ENCODE measurements at regions not wholly inside any gene's neighbourhood (a gene's known extent, or its start where the extent isn't known, plus 50 kb on each side); places are given as distances from the start of the nearest gene placed in this dataset.

DNA sequence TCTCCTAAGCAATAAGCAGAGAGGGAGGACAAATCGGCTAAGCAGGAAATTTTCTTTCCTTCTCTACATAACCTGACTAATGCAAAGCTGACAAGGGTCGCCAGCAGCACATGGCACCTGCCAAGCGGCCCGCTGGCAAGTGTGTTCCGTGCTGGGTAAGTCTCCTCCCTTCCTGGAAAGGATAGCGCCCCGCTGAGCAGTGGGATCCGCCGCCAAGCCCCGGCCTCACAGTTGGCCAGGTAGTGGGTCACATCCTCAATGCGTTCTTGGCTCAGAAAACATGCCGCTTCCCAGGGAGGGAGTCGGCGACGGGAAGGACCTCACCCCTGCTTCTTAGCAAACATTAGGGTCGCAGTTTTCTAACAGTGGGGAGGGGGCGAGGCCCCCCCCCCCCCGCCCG lies 488.9 kb upstream of the NUPR2 start:
- no peak overlapping the region for H3K27ac ChIP-seq (ENCODE audit: low read depth, low read length)
- DNase-seq (ENCODE audit: insufficient read length, low spot score, missing footprints) = no peak
- H3K4me3 ChIP-seq (ENCODE audit: insufficient read depth, low read length) = no peak overlapping the region
- TF ChIP-seq, protein P1, sequence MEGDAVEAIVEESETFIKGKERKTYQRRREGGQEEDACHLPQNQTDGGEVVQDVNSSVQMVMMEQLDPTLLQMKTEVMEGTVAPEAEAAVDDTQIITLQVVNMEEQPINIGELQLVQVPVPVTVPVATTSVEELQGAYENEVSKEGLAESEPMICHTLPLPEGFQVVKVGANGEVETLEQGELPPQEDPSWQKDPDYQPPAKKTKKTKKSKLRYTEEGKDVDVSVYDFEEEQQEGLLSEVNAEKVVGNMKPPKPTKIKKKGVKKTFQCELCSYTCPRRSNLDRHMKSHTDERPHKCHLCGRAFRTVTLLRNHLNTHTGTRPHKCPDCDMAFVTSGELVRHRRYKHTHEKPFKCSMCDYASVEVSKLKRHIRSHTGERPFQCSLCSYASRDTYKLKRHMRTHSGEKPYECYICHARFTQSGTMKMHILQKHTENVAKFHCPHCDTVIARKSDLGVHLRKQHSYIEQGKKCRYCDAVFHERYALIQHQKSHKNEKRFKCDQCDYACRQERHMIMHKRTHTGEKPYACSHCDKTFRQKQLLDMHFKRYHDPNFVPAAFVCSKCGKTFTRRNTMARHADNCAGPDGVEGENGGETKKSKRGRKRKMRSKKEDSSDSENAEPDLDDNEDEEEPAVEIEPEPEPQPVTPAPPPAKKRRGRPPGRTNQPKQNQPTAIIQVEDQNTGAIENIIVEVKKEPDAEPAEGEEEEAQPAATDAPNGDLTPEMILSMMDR (IDR thresholded peaks at IDR 0.05; ENCODE audit: extremely low read depth, low read depth, low read length) = no peak
- H3K36me3 ChIP-seq (ENCODE audit: insufficient read depth, low read length) = no peaks in the 10 kb centered on the region
- H4K20me1 ChIP-seq (ENCODE audit: insufficient read depth, low read length) = no peaks in the 10 kb centered on the region
- H3K4me2 ChIP-seq (ENCODE audit: insufficient read depth, low read length) = no peak overlapping the region
- no peaks in the 10 kb centered on the region for H3K9me3 ChIP-seq (ENCODE audit: low read depth, low read length)
- no peak overlapping the region for H2AFZ ChIP-seq (ENCODE audit: low read length)
- H3K79me2 ChIP-seq (ENCODE audit: insufficient read depth, low read length) = no peaks in the 10 kb centered on the region
- H3K4me1 ChIP-seq (ENCODE audit: insufficient read depth, low read length) = no peaks in the 10 kb centered on the region
- H3K27me3 ChIP-seq (ENCODE audit: insufficient read depth, low read length) = no peaks in the 10 kb centered on the region

DNA sequence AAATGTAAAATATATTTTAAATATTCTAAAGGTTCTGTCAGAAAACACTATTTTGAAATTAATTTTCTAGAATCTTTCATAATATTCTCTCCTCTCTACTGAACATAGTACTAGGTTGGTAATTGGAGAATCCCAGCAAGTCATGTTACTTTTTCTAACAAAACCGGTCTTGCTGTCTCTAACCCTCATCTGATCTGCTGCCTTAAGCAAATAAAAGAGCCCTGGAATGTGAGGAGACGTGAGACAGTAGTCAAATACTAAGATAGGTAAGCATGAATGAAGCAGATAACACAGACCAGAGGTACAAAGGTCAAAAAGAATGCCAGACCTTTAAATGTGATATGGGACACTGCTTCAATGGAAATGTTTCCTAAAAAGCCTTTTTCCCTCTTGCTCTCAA lies 462.4 kb upstream of the NUPR2 start:
- H3K27me3 ChIP-seq (ENCODE audit: insufficient read depth, low read length) = no peaks in the 10 kb centered on the region
- H3K36me3 ChIP-seq (ENCODE audit: insufficient read depth, low read length) = no peaks in the 10 kb centered on the region
- no peak overlapping the region for H3K27ac ChIP-seq (ENCODE audit: low read depth, low read length)
- no peak overlapping the region for H3K4me3 ChIP-seq (ENCODE audit: insufficient read depth, low read length)
- no peaks in the 10 kb centered on the region for H4K20me1 ChIP-seq (ENCODE audit: insufficient read depth, low read length)
- H3K9me3 ChIP-seq (ENCODE audit: low read depth, low read length) = peaks cover 2% of the 10 kb centered on the region
- no peak overlapping the region for H3K4me2 ChIP-seq (ENCODE audit: insufficient read depth, low read length)
- no peak overlapping the region for H2AFZ ChIP-seq (ENCODE audit: low read length)
- TF ChIP-seq, protein P1 (IDR thresholded peaks at IDR 0.05; ENCODE audit: extremely low read depth, low read depth, low read length) = no peak
- no peak for DNase-seq (ENCODE audit: insufficient read length, low spot score, missing footprints)
- H3K4me1 ChIP-seq (ENCODE audit: insufficient read depth, low read length) = no peaks in the 10 kb centered on the region
- no peaks in the 10 kb centered on the region for H3K79me2 ChIP-seq (ENCODE audit: insufficient read depth, low read length)

DNA sequence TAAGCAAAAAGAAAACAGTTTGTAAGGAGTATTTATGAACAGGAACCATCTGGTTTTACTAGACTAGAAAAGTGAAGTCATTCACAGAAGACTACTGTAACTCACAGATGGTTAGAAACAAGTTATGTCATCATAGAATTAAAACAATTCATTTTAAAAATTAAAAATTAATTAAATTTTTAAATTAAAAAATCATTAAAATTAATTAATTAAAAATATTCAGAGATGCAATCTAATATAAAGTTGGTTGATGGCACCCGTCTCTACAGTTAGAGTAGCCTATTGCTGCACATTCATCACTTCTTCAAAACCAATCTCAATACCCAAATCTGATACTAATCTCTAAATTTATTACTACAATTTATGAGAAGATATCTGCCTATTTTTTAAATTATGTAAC lies 454.8 kb upstream of the NUPR2 start:
- H3K79me2 ChIP-seq (ENCODE audit: insufficient read depth, low read length) = no peaks in the 10 kb centered on the region
- H3K4me2 ChIP-seq (ENCODE audit: insufficient read depth, low read length) = no peak overlapping the region
- DNase-seq (ENCODE audit: insufficient read length, low spot score, missing footprints) = no peak

DNA sequence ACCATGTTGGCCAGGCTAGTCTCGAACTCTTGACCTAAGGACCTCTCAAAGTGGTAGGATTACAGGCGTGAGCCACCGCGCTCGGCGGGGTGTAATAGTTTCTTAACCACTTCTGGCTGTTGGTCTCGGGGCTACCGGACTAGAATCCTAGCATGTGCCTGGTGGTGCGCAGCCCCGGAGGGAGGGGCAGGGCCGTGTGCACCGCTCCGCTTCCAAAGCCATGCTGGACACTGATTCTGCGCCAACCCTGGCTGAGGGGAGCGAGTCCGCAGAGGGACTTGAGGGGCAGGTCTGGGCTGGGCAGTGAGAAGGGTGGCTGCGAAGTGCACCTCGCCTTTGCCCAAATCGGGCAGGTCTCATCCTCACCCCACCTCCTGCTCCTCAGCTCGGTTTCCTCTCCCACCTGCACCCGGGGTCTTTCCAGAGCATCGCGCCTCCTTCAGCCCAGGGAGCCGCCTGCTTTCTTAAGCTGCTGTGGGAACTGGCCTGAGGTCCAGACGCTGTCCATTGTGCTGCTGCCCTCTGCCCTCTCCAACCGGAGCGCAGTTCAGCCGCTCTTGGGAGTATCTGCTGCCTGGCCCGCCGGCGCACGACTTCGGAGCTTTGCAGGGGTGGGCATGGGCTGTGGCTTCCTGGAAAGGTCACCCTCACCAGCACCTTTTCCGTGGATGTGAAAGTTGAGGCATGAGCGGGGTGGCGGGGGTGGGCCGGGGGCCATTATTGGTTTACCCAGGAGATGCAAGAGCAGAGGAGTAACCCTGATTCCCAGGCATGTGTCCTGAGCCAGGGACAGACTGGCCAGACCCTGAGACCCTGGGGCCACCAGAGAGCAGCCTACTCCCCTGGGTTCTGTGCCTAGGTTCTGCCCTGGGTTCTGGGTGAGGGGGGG lies 422.6 kb upstream of the NUPR2 start:
- Histone ChIP-seq H3K4me3 (ENCODE audit: insufficient read depth, low read length) (no peak overlapping the region), H3K27me3 (ENCODE audit: insufficient read depth, low read length) (no peaks in the 10 kb centered on the region), H3K9me3 (ENCODE audit: low read depth, low read length) (no peaks in the 10 kb centered on the region), H3K36me3 (ENCODE audit: insufficient read depth, low read length) (no peaks in the 10 kb centered on the region), H3K79me2 (ENCODE audit: insufficient read depth, low read length) (no peaks in the 10 kb centered on the region), H2AFZ (ENCODE audit: low read length) (no peak overlapping the region), H3K27ac (ENCODE audit: low read depth, low read length) (no peak overlapping the region), H4K20me1 (ENCODE audit: insufficient read depth, low read length) (no peaks in the 10 kb centered on the region), H3K4me2 (ENCODE audit: insufficient read depth, low read length) (no peak overlapping the region), H3K4me1 (ENCODE audit: insufficient read depth, low read length) (no peaks in the 10 kb centered on the region)
- DNase-seq (ENCODE audit: insufficient read length, low spot score, missing footprints) = no peak
- TF ChIP-seq, protein P1 (IDR thresholded peaks at IDR 0.05; ENCODE audit: extremely low read depth, low read depth, low read length) = no peak

More for the DNA sequence above, 454.8 kb upstream of the NUPR2 start:
- H3K4me1 ChIP-seq (ENCODE audit: insufficient read depth, low read length) = no peaks in the 10 kb centered on the region
- H3K36me3 ChIP-seq (ENCODE audit: insufficient read depth, low read length) = no peaks in the 10 kb centered on the region
- H3K27me3 ChIP-seq (ENCODE audit: insufficient read depth, low read length) = no peaks in the 10 kb centered on the region
- peaks cover 2% of the 10 kb centered on the region for H3K9me3 ChIP-seq (ENCODE audit: low read depth, low read length)
- TF ChIP-seq, protein P1 (IDR thresholded peaks at IDR 0.05; ENCODE audit: extremely low read depth, low read depth, low read length) = no peak
- H3K27ac ChIP-seq (ENCODE audit: low read depth, low read length) = no peak overlapping the region
- H3K4me3 ChIP-seq (ENCODE audit: insufficient read depth, low read length) = no peak overlapping the region
- H2AFZ ChIP-seq (ENCODE audit: low read length) = no peak overlapping the region
- H4K20me1 ChIP-seq (ENCODE audit: insufficient read depth, low read length) = no peaks in the 10 kb centered on the region
